D341Med (cell line): ENCODE measurements at regions not wholly inside any gene's neighbourhood (a gene's known extent, or its start where the extent isn't known, plus 50 kb on each side); places are given as distances from the start of the nearest gene placed in this dataset.
A peak's percentile ranks its signal among the peaks of the same experiment; 100 is the strongest.
"Not testable (repeated sequence)": the region's sequence is repeated elsewhere in the genome, so short reads cannot be mapped to it uniquely, and the experiment has no call there.

Experiments used
- DNase-seq: peaks from one replicate; pipeline ENCODE4 v3.0.0; 2012; ENCODE audit warnings: low spot score

- peak; percentile 26 for DNase-seq
Observed at GRCh38 chr2:138390316-138390945, 111.1 kb upstream of the SPOPL start.

GRCh38 chr2:138391946-138392345 lies 109.6 kb upstream of the SPOPL start:
- DNase-seq = no peak

GRCh38 chr2:138395565-138396306 lies 105.8 kb upstream of the SPOPL start:
- no peak for DNase-seq

GRCh38 chr2:138396843-138397242 lies 104.7 kb upstream of the SPOPL start:
- DNase-seq = no peak

- DNase-seq = no peak
Observed at GRCh38 chr2:138403431-138403927, 98.1 kb upstream of the SPOPL start.

GRCh38 chr2:138414014-138414413 lies 87.6 kb upstream of the SPOPL start:
- no peak for DNase-seq

- no peak for DNase-seq
Observed at GRCh38 chr2:138415985-138416384, 85.6 kb upstream of the SPOPL start.

GRCh38 chr2:138418453-138418852 lies 83.1 kb upstream of the SPOPL start:
- no peak for DNase-seq

GRCh38 chr2:138421315-138421970 lies 80.1 kb upstream of the SPOPL start:
- DNase-seq = no peak

GRCh38 chr2:138421971-138422335 lies 79.6 kb upstream of the SPOPL start:
- no peak for DNase-seq

- DNase-seq = no peak
Observed at GRCh38 chr2:138423198-138423597, 78.4 kb upstream of the SPOPL start.

- DNase-seq = no peak
Observed at GRCh38 chr2:138423745-138424144, 77.8 kb upstream of the SPOPL start.

GRCh38 chr2:138424436-138425140 lies 77.0 kb upstream of the SPOPL start:
- DNase-seq = no peak

- not testable (repeated sequence) for DNase-seq
Observed at GRCh38 chr2:138426116-138426515, 75.5 kb upstream of the SPOPL start.

- DNase-seq = no peak
Observed at GRCh38 chr2:138428710-138429440, 72.7 kb upstream of the SPOPL start.

- no peak for DNase-seq
Observed at GRCh38 chr2:138430181-138430580, 71.4 kb upstream of the SPOPL start.

- no peak for DNase-seq
Observed at GRCh38 chr2:138432971-138433370, 68.6 kb upstream of the SPOPL start.

GRCh38 chr2:138433995-138434951 lies 67.3 kb upstream of the SPOPL start:
- no peak for DNase-seq

- no peak for DNase-seq
Observed at GRCh38 chr2:138435701-138436100, 65.9 kb upstream of the SPOPL start.

- DNase-seq = no peak
Observed at GRCh38 chr2:138439733-138440132, 61.8 kb upstream of the SPOPL start.

- no peak for DNase-seq
Observed at GRCh38 chr2:138440759-138441158, 60.8 kb upstream of the SPOPL start.
